Mucosa of descending colon (tissue), 3 donors: ENCODE measurements at regions not wholly inside any gene's neighbourhood (a gene's known extent, or its start where the extent isn't known, plus 50 kb on each side); places are given as distances from the start of the nearest gene placed in this dataset.

ENCODE experiments used
- ATAC-seq: fragments of 200-7000 bp; cut with Tn5 transposase; one replicate; pipeline ENCODE4 v1.9.1; 2020; ENCODE audit warnings: mild to moderate bottlenecking, moderate library complexity
- DNase-seq, 3 donors: peaks; one replicate each; pipeline ENCODE4 v3.0.0-alpha.2; 2020
- H3K36me3 ChIP-seq: fragments of 200-600 bp; one replicate; pipeline ENCODE4 v1.8.0; 2021; ENCODE audit warnings: low read depth, mild to moderate bottlenecking
- H3K4me1 ChIP-seq: fragments of 200-600 bp; one replicate; pipeline ENCODE4 v1.8.0; 2021; ENCODE audit warnings: low read depth, mild to moderate bottlenecking
- H3K4me3 ChIP-seq: fragments of 200-600 bp; one replicate; pipeline ENCODE4 v1.8.0; 2021; ENCODE audit warnings: mild to moderate bottlenecking
- H3K9me3 ChIP-seq: fragments of 200-600 bp; one replicate; pipeline ENCODE4 v1.8.0; 2021; ENCODE audit warnings: mild to moderate bottlenecking
- CTCF ChIP-seq: fragments of 200-600 bp; IDR thresholded peaks from one replicate; pipeline ENCODE4 v1.8.0; 2022; ENCODE audit warnings: antibody characterized with exemption, mild to moderate bottlenecking
- intact Hi-C, 2 donors: fragments of 100-400 bp; cut with DNase I in 1 of 2; cut with micrococcal nuclease in 1 of 2; formaldehyde crosslinking; loops; one replicate each; pipeline versions ENCODE4 v1.11.0 to v1.11.1; 2022; cut with DNase I, micrococcal nuclease
- donor health status: DM: no; HTN: no; CAD: no; lungs with moderate emphysema.
- donor health status: DM: no; HTN: no; CAD: no.
- donor health status: DM: no; HTN: yes; CAD: no.

- intact Hi-C loops, result no loop called here
- TF ChIP-seq CTCF, result no peak
- no peaks in the 10 kb centered on the region for H3K36me3 ChIP-seq
- DNase-seq, result no peak
- no peak for ATAC-seq
- no peak overlapping the region for H3K4me3 ChIP-seq
- no peaks in the 10 kb centered on the region for H3K9me3 ChIP-seq
- H3K4me1 ChIP-seq, result no peaks in the 10 kb centered on the region
Measured at GRCh38 chr10:29068302-29068701, 220.6 kb upstream of the LYZL1 start.

GRCh38 chr10:29068966-29069365 is 219.9 kb upstream of the LYZL1 start:
- Histone ChIP-seq H3K36me3 (no peaks in the 10 kb centered on the region), H3K4me1 (no peaks in the 10 kb centered on the region), H3K4me3 (no peak overlapping the region), H3K9me3 (no peaks in the 10 kb centered on the region)
- TF ChIP-seq CTCF, result no peak
- ATAC-seq (no peak), DNase-seq (no peak)
- intact Hi-C loops, result no loop called here

GRCh38 chr10:29069941-29070340 is 218.9 kb upstream of the LYZL1 start:
- DNase-seq (no peak), ATAC-seq (peak; percentile 51)
- intact Hi-C loops, result no loop called here
- no peaks in the 10 kb centered on the region for H3K36me3 ChIP-seq
- no peaks in the 10 kb centered on the region for H3K4me1 ChIP-seq
- no peak for TF ChIP-seq CTCF
- no peak overlapping the region for H3K4me3 ChIP-seq
- H3K9me3 ChIP-seq, result no peaks in the 10 kb centered on the region

GRCh38 chr10:29078919-29079318 is 210.0 kb upstream of the LYZL1 start:
- no peaks in the 10 kb centered on the region for H3K9me3 ChIP-seq
- no peaks in the 10 kb centered on the region for H3K36me3 ChIP-seq
- H3K4me3 ChIP-seq, result no peak overlapping the region
- no peaks in the 10 kb centered on the region for H3K4me1 ChIP-seq
- no peak for TF ChIP-seq CTCF
- ATAC-seq (no peak), DNase-seq (no peak)
- intact Hi-C loops, result no loop called here

DNA sequence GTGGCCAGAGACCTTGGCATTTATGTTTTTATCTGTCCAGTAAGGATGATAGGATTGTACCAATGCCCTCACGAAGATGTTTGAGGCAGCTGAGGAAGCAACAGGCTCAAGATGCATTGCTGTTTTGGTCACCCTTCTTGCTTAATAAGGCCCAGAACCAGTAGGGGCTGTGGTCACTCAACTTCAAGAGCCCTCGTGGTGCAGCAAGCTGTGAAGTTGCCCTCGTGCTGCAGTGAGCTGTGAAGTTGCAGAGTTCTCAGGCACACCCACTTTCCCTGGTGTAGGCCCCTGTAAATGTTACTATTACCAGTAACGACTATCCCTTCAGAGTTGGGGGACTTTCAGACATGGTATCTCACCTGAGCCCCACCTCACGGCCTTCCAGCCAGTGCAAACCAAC is 207.6 kb upstream of the LYZL1 start:
- H3K4me3 ChIP-seq, result no peak overlapping the region
- intact Hi-C loops, result no loop called here
- H3K9me3 ChIP-seq, result no peaks in the 10 kb centered on the region
- no peaks in the 10 kb centered on the region for H3K36me3 ChIP-seq
- H3K4me1 ChIP-seq, result no peaks in the 10 kb centered on the region
- ATAC-seq (no peak), DNase-seq (no peak)
- no peak for TF ChIP-seq CTCF

DNA sequence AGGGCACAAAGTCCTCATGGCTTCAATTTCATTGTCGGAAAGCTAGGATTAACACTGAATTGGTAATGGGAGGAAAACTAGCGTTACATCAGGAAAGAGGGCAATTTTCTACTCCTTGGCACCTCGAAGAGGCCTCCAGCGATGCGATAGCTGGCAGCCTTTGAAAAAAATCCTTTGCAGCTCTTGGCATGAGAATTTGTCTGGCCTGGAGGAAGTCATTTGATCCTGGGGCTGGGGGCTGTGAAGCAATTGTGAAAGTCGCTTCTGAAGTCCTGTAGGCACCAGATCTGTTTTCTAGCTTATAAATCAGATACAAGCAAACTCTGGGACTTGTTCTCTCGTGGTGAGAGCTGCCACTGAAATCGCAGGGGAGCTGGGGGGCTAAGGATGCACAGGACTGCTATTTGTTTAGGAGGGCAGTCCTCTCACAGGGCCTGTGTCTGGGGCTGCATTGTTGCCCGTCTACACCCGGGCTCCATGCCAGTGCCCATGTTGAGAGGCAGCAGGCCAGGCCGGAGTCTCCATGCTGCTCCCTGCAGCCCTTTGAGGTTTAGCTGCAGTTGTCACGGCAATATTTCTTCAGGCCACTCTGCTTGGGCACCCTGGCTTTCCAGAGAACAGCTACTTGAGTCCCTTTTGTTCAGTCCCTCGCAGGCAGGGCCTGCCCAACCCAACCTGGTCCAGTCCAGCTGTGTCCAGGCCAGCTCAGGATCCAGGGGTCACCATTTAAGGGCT is 206.8 kb upstream of the LYZL1 start:
- intact Hi-C loops, result no loop called here
- no peaks in the 10 kb centered on the region for H3K4me1 ChIP-seq

More for the DNA sequence above, 206.8 kb upstream of the LYZL1 start:
- no peak for ATAC-seq
- no peaks in the 10 kb centered on the region for H3K9me3 ChIP-seq
- TF ChIP-seq CTCF, result no peak
- DNase-seq, result no peak
- H3K36me3 ChIP-seq, result no peaks in the 10 kb centered on the region
- H3K4me3 ChIP-seq, result no peak overlapping the region
